Left lung (tissue), 4 donors: ENCODE measurements at regions not wholly inside any gene's neighbourhood (a gene's known extent, or its start where the extent isn't known, plus 50 kb on each side); places are given as distances from the start of the nearest gene placed in this dataset.

ENCODE experiments used
- ATAC-seq: fragments of 200-7000 bp; cut with Tn5 transposase; one replicate; pipeline ENCODE4 v1.9.1; 2020; ENCODE audit warnings: moderate library complexity
- DNase-seq, 4 donors: peaks; one replicate each; pipeline ENCODE4 v3.0.0-alpha.2; 2013 to 2020
- H3K27ac ChIP-seq, 2 donors: fragments of 200-600 bp; sonication (generic) in 1 of 2; one replicate each; pipeline versions ENCODE4 v1.5.0 to v1.8.0; 2020 to 2021
- H3K27me3 ChIP-seq, 2 donors: fragments of 200-600 bp; sonication (generic) in 1 of 2; one replicate each; pipeline versions ENCODE4 v1.5.0 to v1.8.0; 2020 to 2021
- H3K36me3 ChIP-seq, 2 donors: fragments of 200-600 bp; sonication (generic) in 1 of 2; one replicate each; pipeline versions ENCODE4 v1.5.0 to v1.8.0; 2020 to 2021
- H3K4me1 ChIP-seq, 2 donors: fragments of 200-600 bp; one replicate each; pipeline ENCODE4 v1.8.0; 2021
- H3K4me3 ChIP-seq, 2 donors: fragments of 200-600 bp; sonication (generic) in 1 of 2; one replicate each; pipeline versions ENCODE4 v1.5.0 to v1.8.0; 2020 to 2021; ENCODE audit warnings: mild to moderate bottlenecking in 1 of 2
- H3K9me3 ChIP-seq, 2 donors: fragments of 200-600 bp; sonication (generic) in 1 of 2; one replicate each; pipeline versions ENCODE4 v1.5.0 to v1.8.0; 2020 to 2021
- CTCF ChIP-seq, 2 donors: fragments of 200-600 bp; sonication (generic) in 1 of 2; IDR thresholded peaks; one replicate each; pipeline versions ENCODE4 v1.5.0 to v1.8.0; 2021; ENCODE audit warnings: antibody characterized with exemption in 2 of 2
- intact Hi-C, 2 donors: fragments of 100-400 bp; cut with DNase I; formaldehyde crosslinking; loops; one replicate each; pipeline versions ENCODE4 v1.11.2 to v1.14.2; 2022
- donor health status: DM: no; HTN: yes; CAD: no.
- donor health status: DM: no; HTN: no; CAD: no.

DNA sequence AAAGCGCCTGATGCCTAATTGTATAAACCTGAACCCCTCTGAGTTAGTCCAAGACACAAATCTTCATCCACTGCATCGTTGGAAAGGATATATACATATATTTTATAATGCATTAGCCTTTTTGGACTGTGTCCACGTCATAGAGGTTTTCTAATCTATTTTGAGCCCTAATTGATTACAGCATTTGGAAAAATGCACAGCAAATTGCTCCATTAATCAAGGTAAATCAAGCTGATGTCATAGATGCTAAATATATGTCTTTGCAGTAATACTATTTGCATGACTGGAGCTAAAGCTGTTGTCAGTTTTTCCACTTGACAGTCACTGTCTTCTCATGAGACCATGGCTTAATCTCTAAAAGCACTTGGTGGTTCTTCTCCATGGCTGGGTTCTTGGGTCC is 483.5 kb upstream of the TNC start:
- Histone ChIP-seq H3K36me3 (no peaks in the 10 kb centered on the region), H3K4me1 (no peaks in the 10 kb centered on the region), H3K27me3 (peaks cover 0 to 11% of the 10 kb centered on the region in 2 donors), H3K4me3 (no peak overlapping the region), H3K27ac (no peak overlapping the region), H3K9me3 (no peaks in the 10 kb centered on the region)
- no peak for TF ChIP-seq CTCF (IDR thresholded peaks at IDR 0.05)
- intact Hi-C loops: no loop called here
- ATAC-seq (no peak), DNase-seq (no peak)

DNA sequence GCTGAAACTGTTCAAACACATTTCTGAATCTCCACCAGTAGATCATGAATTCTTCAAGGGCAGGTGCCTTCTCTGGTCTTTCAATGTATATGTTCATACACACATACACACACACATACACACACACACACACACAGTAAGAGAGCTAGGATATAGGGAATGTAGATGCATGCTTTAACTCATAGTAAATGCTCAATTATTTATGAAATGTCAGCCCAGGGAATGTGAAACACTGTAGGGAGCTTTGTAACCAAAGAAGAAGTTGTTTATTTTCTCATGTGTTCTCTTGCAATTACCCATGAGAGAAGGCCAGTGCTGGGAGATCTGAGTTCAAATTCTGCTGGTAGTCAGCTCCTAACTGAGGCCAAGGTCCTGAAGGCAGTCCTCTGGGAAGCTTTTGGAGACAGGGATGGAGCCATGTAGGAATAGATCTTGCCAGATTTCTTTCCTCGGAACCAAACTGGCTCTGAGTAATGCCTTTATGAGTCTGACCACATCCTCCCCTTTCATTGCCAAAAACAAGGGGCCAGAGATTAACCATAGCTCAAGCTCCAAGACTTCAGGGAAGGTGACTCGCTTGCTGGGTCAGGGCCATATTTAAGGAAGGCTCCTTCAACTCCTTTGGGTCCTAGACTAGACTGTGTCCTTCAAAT is 487.0 kb upstream of the TNC start:
- Histone ChIP-seq H3K9me3 (no peaks in the 10 kb centered on the region), H3K4me1 (no peaks in the 10 kb centered on the region), H3K27me3 (no peaks in the 10 kb centered on the region), H3K4me3 (no peak overlapping the region), H3K36me3 (no peaks in the 10 kb centered on the region), H3K27ac (no peak overlapping the region)
- intact Hi-C loops: no loop called here
- DNase-seq: no peak
- TF ChIP-seq CTCF (IDR thresholded peaks at IDR 0.05): no peak
- ATAC-seq: no peak

DNA sequence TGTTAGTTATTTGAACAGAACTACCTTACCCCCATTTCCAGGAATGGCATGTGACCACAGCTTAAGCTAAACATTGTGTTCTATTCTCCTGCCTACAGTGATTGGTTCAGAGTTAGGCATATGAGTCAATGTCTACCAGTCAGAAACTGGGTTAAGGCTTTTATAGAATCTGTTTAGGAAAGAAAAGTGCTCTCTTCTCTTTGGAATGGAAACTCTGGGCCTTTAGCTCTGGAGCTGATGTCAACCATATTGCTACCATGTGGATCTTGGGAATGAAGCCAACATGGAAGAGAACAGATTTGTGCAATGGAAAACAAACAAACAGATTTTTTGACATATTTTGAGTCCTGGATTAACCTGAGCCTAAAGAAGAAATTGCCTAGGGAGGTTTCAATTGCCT is 488.9 kb upstream of the TNC start:
- H3K27me3 ChIP-seq: no peaks in the 10 kb centered on the region
- H3K4me3 ChIP-seq: no peak overlapping the region
- no peak for TF ChIP-seq CTCF (IDR thresholded peaks at IDR 0.05)
- H3K4me1 ChIP-seq: no peaks in the 10 kb centered on the region
- H3K36me3 ChIP-seq: no peaks in the 10 kb centered on the region
- intact Hi-C loops: no loop called here
- no peak for DNase-seq
- no peaks in the 10 kb centered on the region for H3K9me3 ChIP-seq
- ATAC-seq: no peak
- no peak overlapping the region for H3K27ac ChIP-seq

GRCh38 chr9:115614326-115614999 is 496.5 kb upstream of the TNC start:
- no peak overlapping the region for H3K4me3 ChIP-seq
- no peak for ATAC-seq

More at GRCh38 chr9:115614326-115614999, 496.5 kb upstream of the TNC start:
- no peak for DNase-seq
- no peaks in the 10 kb centered on the region for H3K9me3 ChIP-seq
- TF ChIP-seq CTCF (IDR thresholded peaks at IDR 0.05): no peak
- no peaks in the 10 kb centered on the region for H3K27me3 ChIP-seq
- no peak overlapping the region for H3K27ac ChIP-seq
- intact Hi-C loops: no loop called here
- no peaks in the 10 kb centered on the region for H3K36me3 ChIP-seq
- H3K4me1 ChIP-seq: no peaks in the 10 kb centered on the region
